IMR-90 (cell line): ENCODE measurements at regions not wholly inside any gene's neighbourhood (a gene's known extent, or its start where the extent isn't known, plus 50 kb on each side); places are given as distances from the start of the nearest gene placed in this dataset.

Experiments used
- ATAC-seq: fragments of 200-7000 bp; cut with Tn5 transposase; 2 replicates; pipeline ENCODE4 v1.9.1; 2020; ENCODE audit warnings: low read depth, mild to moderate bottlenecking, moderate library complexity
- BruUV-seq: library from RNA; stranded (reverse); fragments of 400-500 nt; replicated peaks from 2 replicates; lab custom pipeline; 2021; lab: Mats Ljungman, UMichigan
- CTCF ChIA-PET: fragments of 300-600 bp; formaldehyde crosslinking; extraction: SDS; loops from one replicate; lab custom pipeline; 2021; ENCODE audit warnings: antibody characterized with exemption; lab: Yijun Ruan, JAX
- POLR2A ChIA-PET: fragments of 300-600 bp; sonication (Branson Sonifier 250); formaldehyde crosslinking; loops from one replicate; lab custom pipeline; 2022; ENCODE audit warnings: antibody characterized with exemption; ENCODE audit not compliant: unreplicated experiment; lab: Charles Lee
- DNase-seq: peaks from one replicate; pipeline ENCODE4 v3.0.0; 2013
- H2AFZ ChIP-seq: replicated peaks from 2 replicates; pipeline ENCODE3; 2013; ENCODE audit warnings: low read length, mild to moderate bottlenecking; ENCODE audit not compliant: poor library complexity
- H2AK5ac ChIP-seq: 2 replicates; pipeline ENCODE4 v1.6.1; 2013; ENCODE audit warnings: low read depth, low read length, inconsistent platforms
- H2AK9ac ChIP-seq: replicated peaks from 2 replicates; pipeline ENCODE3; 2013; ENCODE audit warnings: mild to moderate bottlenecking, low read depth, low read length, moderate library complexity; ENCODE audit not compliant: poor library complexity
- H2BK120ac ChIP-seq: 2 replicates; pipeline ENCODE4 v1.6.1; 2013; ENCODE audit warnings: low read depth, low read length, inconsistent platforms
- H2BK15ac ChIP-seq: 3 replicates; pipeline ENCODE4 v1.6.1; 2013; ENCODE audit warnings: low read depth, low read length, inconsistent platforms
- H2BK20ac ChIP-seq: 2 replicates; pipeline ENCODE4 v1.6.1; 2013; ENCODE audit warnings: low read depth, mild to moderate bottlenecking, inconsistent platforms, low read length, moderate library complexity
- H2BK5ac ChIP-seq: 2 replicates; pipeline ENCODE4 v1.6.1; 2013; ENCODE audit warnings: mild to moderate bottlenecking, low read depth, low read length, inconsistent platforms; ENCODE audit not compliant: poor library complexity, severe bottlenecking
- H3K14ac ChIP-seq: replicated peaks from 2 replicates; pipeline ENCODE4 v1.6.1; 2013; ENCODE audit warnings: low read depth, low read length, inconsistent platforms
- H3K18ac ChIP-seq: 2 replicates; pipeline ENCODE4 v1.6.1; 2013; ENCODE audit warnings: low read depth, low read length, control low read depth
- H3K23ac ChIP-seq: 2 replicates; pipeline ENCODE4 v1.6.1; 2013; ENCODE audit warnings: low read depth, low read length, inconsistent platforms
- H3K27ac ChIP-seq: 2 replicates; pipeline ENCODE4 v1.5.1; 2013; ENCODE audit warnings: mild to moderate bottlenecking, control low read depth, low read length; ENCODE audit not compliant: insufficient read depth
- H3K27me3 ChIP-seq: 2 replicates; pipeline ENCODE4 v1.6.1; 2013; ENCODE audit warnings: low read length; ENCODE audit not compliant: control insufficient read depth, insufficient read depth
- H3K36me3 ChIP-seq: 2 replicates; pipeline ENCODE4 v1.6.1; 2013; ENCODE audit warnings: low read length, mixed read lengths; ENCODE audit not compliant: control insufficient read depth, insufficient read depth
- H3K4ac ChIP-seq: 2 replicates; pipeline ENCODE4 v1.6.1; 2013; ENCODE audit warnings: low read depth, low read length, inconsistent platforms
- H3K4me1 ChIP-seq: 2 replicates; pipeline ENCODE4 v1.6.1; 2013; ENCODE audit warnings: low read length, mixed read lengths; ENCODE audit not compliant: control insufficient read depth, insufficient read depth
- H3K4me2 ChIP-seq: 2 replicates; pipeline ENCODE4 v1.6.1; 2013; ENCODE audit warnings: low read depth, mild to moderate bottlenecking, control low read depth, low read length, moderate library complexity
- H3K4me3 ChIP-seq: 2 replicates; pipeline ENCODE4 v1.5.1; 2013; ENCODE audit warnings: low read depth, mild to moderate bottlenecking, control low read depth, low read length, moderate library complexity; ENCODE audit not compliant: insufficient read depth
- H3K56ac ChIP-seq: 2 replicates; pipeline ENCODE4 v1.6.1; 2013; ENCODE audit warnings: low read length, inconsistent platforms; ENCODE audit not compliant: insufficient read depth; ENCODE audit errors: extremely low read depth
- H3K79me1 ChIP-seq, 2 experiments: 2 replicates each; pipeline ENCODE4 v1.6.1; 2013; ENCODE audit warnings: low read length in 2 of 2, inconsistent platforms in 1 of 2, low read depth in 1 of 2
- H3K9ac ChIP-seq: 2 replicates; pipeline ENCODE4 v1.6.1; 2013; ENCODE audit warnings: low read depth, low read length, control low read depth
- H3K9me1 ChIP-seq: 2 replicates; pipeline ENCODE4 v1.6.1; 2013; ENCODE audit warnings: low read length, inconsistent platforms; ENCODE audit not compliant: insufficient read depth
- H3K9me3 ChIP-seq: 2 replicates; pipeline ENCODE4 v1.6.1; 2013; ENCODE audit warnings: low read length; ENCODE audit not compliant: control insufficient read depth, insufficient read depth
- H4K20me1 ChIP-seq: 2 replicates; pipeline ENCODE4 v1.6.1; 2013; ENCODE audit warnings: low read length, inconsistent platforms; ENCODE audit not compliant: insufficient read depth
- H4K5ac ChIP-seq: 2 replicates; pipeline ENCODE4 v1.6.1; 2013; ENCODE audit warnings: mild to moderate bottlenecking, low read depth, low read length, control low read depth
- H4K8ac ChIP-seq, 2 experiments: 2 replicates each; pipeline ENCODE4 v1.6.1; 2013; ENCODE audit warnings: low read depth in 2 of 2, low read length in 2 of 2, control low read depth in 1 of 2, inconsistent platforms in 1 of 2
- H4K91ac ChIP-seq: 2 replicates; pipeline ENCODE4 v1.6.1; 2013; ENCODE audit warnings: low read depth, low read length, inconsistent platforms; ENCODE audit not compliant: insufficient read depth
- CEBPB ChIP-seq: IDR thresholded peaks from 2 replicates; pipeline ENCODE4 v1.6.1; 2012; ENCODE audit warnings: low read depth, low read length, improper control_type of control experiment
- CTCF ChIP-seq: conservative IDR thresholded peaks from 2 replicates; pipeline ENCODE4 v1.5.1; 2012; ENCODE audit warnings: mild to moderate bottlenecking, low read depth, low read length, improper control_type of control experiment
- MAFK ChIP-seq: IDR thresholded peaks from 2 replicates; pipeline ENCODE4 v1.6.1; 2012; ENCODE audit warnings: low read depth, low read length, improper control_type of control experiment
- NFE2L2 ChIP-seq: fragments of 150-350 bp; IDR thresholded peaks from 2 replicates; pipeline ENCODE4 v1.6.1; 2016; ENCODE audit warnings: low read depth, mild to moderate bottlenecking, low read length
- POLR2A ChIP-seq: IDR thresholded peaks from 2 replicates; pipeline ENCODE4 v1.6.1; 2012; ENCODE audit warnings: mild to moderate bottlenecking, low read depth, low read length
- RCOR1 ChIP-seq: IDR thresholded peaks from 2 replicates; pipeline ENCODE4 v1.6.1; 2012; ENCODE audit warnings: mild to moderate bottlenecking, low read length, improper control_type of control experiment; ENCODE audit not compliant: insufficient replicate concordance
- RFX5 ChIP-seq: IDR thresholded peaks from 2 replicates; pipeline ENCODE4 v1.8.0; 2012; ENCODE audit warnings: low read depth, mild to moderate bottlenecking, low read length, moderate library complexity
- SMC3 ChIP-seq: fragments of 150-350 bp; IDR thresholded peaks from 2 replicates; pipeline ENCODE4 v1.6.1; 2016; ENCODE audit warnings: low read depth, mild to moderate bottlenecking, antibody characterized with exemption, low read length, moderate library complexity
- WGBS, 2 experiments: methylation state at CpG; one replicate each; pipeline versions ENCODE4 v1.1.5 to v1.1.7; 2013; ENCODE audit warnings: missing lambda C conversion rate in 2 of 2; ENCODE audit not compliant: insufficient read length in 1 of 2; ENCODE audit errors: extremely low coverage in 2 of 2; 5-methylcytosine and 5-hydroxymethylcytosine counted together
- dilution Hi-C: fragments of 300-500 bp; cut with HindIII; formaldehyde crosslinking; loops from one replicate; pipeline ENCODE4 v1.14.3; 2018; ENCODE audit warnings: low sequenced_read_pairs; ENCODE audit not compliant: unreplicated experiment
- in situ Hi-C: fragments of 300-500 bp; cut with MboI; formaldehyde crosslinking; loops from 3 replicates; pipeline ENCODE4 v1.14.3; 2019; ENCODE audit warnings: low sequenced_read_pairs, inconsistent platforms, mixed read lengths
- intact Hi-C: fragments of 100-400 bp; cut with micrococcal nuclease; formaldehyde crosslinking; loops from 2 replicates; pipeline ENCODE4 v1.10.0; 2022
- TF ChIP-seq, protein P1 (sequence below): fragments of 150-350 bp; IDR thresholded peaks from 2 replicates; pipeline ENCODE4 v1.6.1; 2016; ENCODE audit warnings: low read depth, mild to moderate bottlenecking, low read length, moderate library complexity, borderline replicate concordance

- TF ChIP-seq CEBPB (no peak), MAFK (no peak), SMC3 (no peak), POLR2A (no peak), NFE2L2 (no peak), RCOR1 (no peak), CTCF (no peak), RFX5 (no peak)
- TF ChIP-seq, protein P1, sequence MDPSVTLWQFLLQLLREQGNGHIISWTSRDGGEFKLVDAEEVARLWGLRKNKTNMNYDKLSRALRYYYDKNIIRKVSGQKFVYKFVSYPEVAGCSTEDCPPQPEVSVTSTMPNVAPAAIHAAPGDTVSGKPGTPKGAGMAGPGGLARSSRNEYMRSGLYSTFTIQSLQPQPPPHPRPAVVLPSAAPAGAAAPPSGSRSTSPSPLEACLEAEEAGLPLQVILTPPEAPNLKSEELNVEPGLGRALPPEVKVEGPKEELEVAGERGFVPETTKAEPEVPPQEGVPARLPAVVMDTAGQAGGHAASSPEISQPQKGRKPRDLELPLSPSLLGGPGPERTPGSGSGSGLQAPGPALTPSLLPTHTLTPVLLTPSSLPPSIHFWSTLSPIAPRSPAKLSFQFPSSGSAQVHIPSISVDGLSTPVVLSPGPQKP = no peak
- 66% methylated on average over 7 of the region's 11 CpGs; no CpG with 5 or more reads in 1 of the 2 experiments for WGBS, 2 experiments
- H3K79me1 ChIP-seq = no peaks in the 10 kb centered on the region
- no peak overlapping the region for H2AK5ac ChIP-seq
- H3K4me2 ChIP-seq = no peak overlapping the region
- H3K9me1 ChIP-seq = no peaks in the 10 kb centered on the region
- no peak overlapping the region for H2AFZ ChIP-seq
- no peak overlapping the region for H3K27ac ChIP-seq
- no peak overlapping the region for H2BK20ac ChIP-seq
- CTCF ChIA-PET = no interaction called here
- no peak overlapping the region for H2AK9ac ChIP-seq
- H3K4ac ChIP-seq = no peak overlapping the region
- no peaks in the 10 kb centered on the region for H3K27me3 ChIP-seq
- H3K23ac ChIP-seq = no peak overlapping the region
- POLR2A ChIA-PET = no interaction called here
- no peak overlapping the region for H2BK120ac ChIP-seq
- BruUV-seq = no TSS peak
- H4K91ac ChIP-seq = no peak overlapping the region
- no peaks in the 10 kb centered on the region for H3K36me3 ChIP-seq
- H3K4me3 ChIP-seq = no peak overlapping the region
- no peak overlapping the region for H3K18ac ChIP-seq
- dilution Hi-C loops (no loop called here), in situ Hi-C loops (no loop called here), intact Hi-C loops (no loop called here)
- H4K20me1 ChIP-seq = no peaks in the 10 kb centered on the region
- no peak overlapping the region for H2BK15ac ChIP-seq
- H3K4me1 ChIP-seq = no peaks in the 10 kb centered on the region
- H3K9ac ChIP-seq = no peak overlapping the region
- ATAC-seq = no peak
- H3K14ac ChIP-seq = no peak overlapping the region
- 0 out of 2 replicates have a peak, but pooled peaks cover 1% of the 10 kb centered on the region for H3K9me3 ChIP-seq
- DNase-seq = no peak
- no peak overlapping the region for H2BK5ac ChIP-seq
- H4K5ac ChIP-seq = no peak overlapping the region
- H4K8ac ChIP-seq = no peak overlapping the region
- H3K56ac ChIP-seq = no peak overlapping the region
Measured at GRCh38 chr19:34851277-34851804, 75.4 kb upstream of the ZNF30 start.
